ENCODE measurements at regions not wholly inside any gene's neighbourhood (a gene's known extent, or its start where the extent isn't known, plus 50 kb on each side); places are given as distances from the start of the nearest gene placed in this dataset.
"Not testable (repeated sequence)": the region's sequence is repeated elsewhere in the genome, so short reads cannot be mapped to it uniquely, and the experiment has no call there.

- TF ChIP-seq CTCF (IDR thresholded peaks at IDR 0.05; ENCODE audit: control insufficient read depth, extremely low read depth, insufficient read depth) = no peak
- no peak for DNase-seq (ENCODE audit: low read depth)
- no peak overlapping the region for H3K4me3 ChIP-seq (ENCODE audit: low read depth, low read length)
These were observed 50.7 kb upstream of the TNFSF4 start for GRCh38 chr1:173257805-173258204.

- H3K4me3 ChIP-seq (ENCODE audit: low read depth, low read length) = no peak overlapping the region
- TF ChIP-seq CTCF (IDR thresholded peaks at IDR 0.05; ENCODE audit: control insufficient read depth, extremely low read depth, insufficient read depth) = no peak
- no peak for DNase-seq (ENCODE audit: low read depth)
These were observed 51.5 kb upstream of the TNFSF4 start for GRCh38 chr1:173258479-173259264.

- H3K4me3 ChIP-seq (ENCODE audit: low read depth, low read length); DNase-seq (ENCODE audit: low read depth): not testable (repeated sequence)
These were observed 53.2 kb upstream of the TNFSF4 start for GRCh38 chr1:173260329-173260728.

- no peak for TF ChIP-seq CTCF (IDR thresholded peaks at IDR 0.05; ENCODE audit: control insufficient read depth, extremely low read depth, insufficient read depth)
- no peak for DNase-seq (ENCODE audit: low read depth)
These were observed 59.7 kb upstream of the TNFSF4 start for GRCh38 chr1:173266841-173267240.

GRCh38 chr1:173267453-173267945 lies 60.4 kb upstream of the TNFSF4 start:
- no peak for TF ChIP-seq CTCF (IDR thresholded peaks at IDR 0.05; ENCODE audit: control insufficient read depth, extremely low read depth, insufficient read depth)

More at GRCh38 chr1:173266841-173267240, 59.7 kb upstream of the TNFSF4 start:
- H3K4me3 ChIP-seq (ENCODE audit: low read depth, low read length) = no peak overlapping the region

GRCh38 chr1:173268261-173268660 lies 61.1 kb upstream of the TNFSF4 start:
- no peak overlapping the region for H3K4me3 ChIP-seq (ENCODE audit: low read depth, low read length)
- TF ChIP-seq CTCF (IDR thresholded peaks at IDR 0.05; ENCODE audit: control insufficient read depth, extremely low read depth, insufficient read depth) = no peak
- no peak for DNase-seq (ENCODE audit: low read depth)

More at GRCh38 chr1:173267453-173267945, 60.4 kb upstream of the TNFSF4 start:
- H3K4me3 ChIP-seq (ENCODE audit: low read depth, low read length) = no peak overlapping the region
- DNase-seq (ENCODE audit: low read depth) = no peak

- no peak overlapping the region for H3K4me3 ChIP-seq (ENCODE audit: low read depth, low read length)
- no peak for TF ChIP-seq CTCF (IDR thresholded peaks at IDR 0.05; ENCODE audit: control insufficient read depth, extremely low read depth, insufficient read depth)
These were observed 61.7 kb upstream of the TNFSF4 start for GRCh38 chr1:173268786-173269277.

More at GRCh38 chr1:173268786-173269277, 61.7 kb upstream of the TNFSF4 start:
- DNase-seq (ENCODE audit: low read depth) = no peak

Measured in LNCaP clone FGC (cell line).